Sciatic nerve (tissue), 2 donors: ENCODE measurements at regions not wholly inside any gene's neighbourhood (a gene's known extent, or its start where the extent isn't known, plus 50 kb on each side); places are given as distances from the start of the nearest gene placed in this dataset.

Source experiments
- ATAC-seq: fragments of 200-7000 bp; cut with Tn5 transposase; one replicate; pipeline ENCODE4 v1.9.1; 2020; ENCODE audit warnings: mild to moderate bottlenecking, moderate library complexity
- DNase-seq: peaks from one replicate; pipeline ENCODE4 v3.0.0-alpha.2; 2020; ENCODE audit warnings: low spot score
- intact Hi-C: fragments of 100-400 bp; cut with DNase I; formaldehyde crosslinking; loops from one replicate; pipeline ENCODE4 v1.14.2; 2022
- donor health status: DM: no; HTN: no; CAD: no.
- donor health status: DM: no; HTN: no; CAD: no.

- DNase-seq: no peak
- ATAC-seq: no peak
- intact Hi-C loops: no loop called here
Observed at GRCh38 chr13:82713687-82714405, 1168.4 kb downstream of the SLITRK1 start.

GRCh38 chr13:82702513-82702912 is 1179.8 kb downstream of the SLITRK1 start:
- DNase-seq (no peak), ATAC-seq (no peak)
- intact Hi-C loops: no loop called here

GRCh38 chr13:82701020-82701419 is 1181.3 kb downstream of the SLITRK1 start:
- ATAC-seq (no peak), DNase-seq (no peak)
- intact Hi-C loops: no loop called here

GRCh38 chr13:82698941-82699340 is 1183.3 kb downstream of the SLITRK1 start:
- DNase-seq (no peak), ATAC-seq (no peak)
- intact Hi-C loops: no loop called here

GRCh38 chr13:82698383-82698782 is 1183.9 kb downstream of the SLITRK1 start:
- ATAC-seq (no peak), DNase-seq (no peak)
- intact Hi-C loops: no loop called here

- no peak for ATAC-seq
- intact Hi-C loops: loop anchor here (5.0 kb wide), 1 partner anchor 1264 kb away; no protein-coding TSS in a partner anchor
- DNase-seq: no peak
Observed at GRCh38 chr13:82693607-82694006, 1188.7 kb downstream of the SLITRK1 start.

GRCh38 chr13:82688400-82688994 is 1193.8 kb downstream of the SLITRK1 start:
- intact Hi-C loops: no loop called here
- ATAC-seq (no peak), DNase-seq (no peak)

GRCh38 chr13:82687884-82688283 is 1194.4 kb downstream of the SLITRK1 start:
- no peak for ATAC-seq
- DNase-seq: no peak
- intact Hi-C loops: no loop called here

- intact Hi-C loops: no loop called here
- ATAC-seq (no peak), DNase-seq (no peak)
Observed at GRCh38 chr13:82681535-82681934, 1200.7 kb downstream of the SLITRK1 start.

- ATAC-seq (no peak), DNase-seq (no peak)
- intact Hi-C loops: no loop called here
Observed at GRCh38 chr13:82678052-82678451, 1204.2 kb downstream of the SLITRK1 start.

- intact Hi-C loops: no loop called here
- ATAC-seq: no peak
- DNase-seq: no peak
Observed at GRCh38 chr13:82675024-82675423, 1207.2 kb downstream of the SLITRK1 start.

GRCh38 chr13:82674546-82674945 is 1207.7 kb downstream of the SLITRK1 start:
- intact Hi-C loops: no loop called here
- ATAC-seq (no peak), DNase-seq (no peak)

- DNase-seq (no peak), ATAC-seq (no peak)
- intact Hi-C loops: no loop called here
Observed at GRCh38 chr13:82672248-82672647, 1210.0 kb downstream of the SLITRK1 start.

- no peak for DNase-seq
- no peak for ATAC-seq
- intact Hi-C loops: no loop called here
Observed at GRCh38 chr13:82664183-82664582, 1218.1 kb downstream of the SLITRK1 start.

GRCh38 chr13:82661126-82661525 is 1221.1 kb downstream of the SLITRK1 start:
- DNase-seq (no peak), ATAC-seq (no peak)
- intact Hi-C loops: no loop called here

GRCh38 chr13:82658811-82659210 is 1223.5 kb downstream of the SLITRK1 start:
- intact Hi-C loops: no loop called here
- ATAC-seq (no peak), DNase-seq (no peak)

- intact Hi-C loops: no loop called here
- DNase-seq (no peak), ATAC-seq (no peak)
Observed at GRCh38 chr13:82657471-82657870, 1224.8 kb downstream of the SLITRK1 start.

- ATAC-seq (peak; percentile 99), DNase-seq (peak; percentile 84)
Observed at GRCh38 chr13:82654861-82655855, 1227.1 kb downstream of the SLITRK1 start.

GRCh38 chr13:82654143-82654542 is 1228.1 kb downstream of the SLITRK1 start:
- DNase-seq (no peak), ATAC-seq (no peak)
- intact Hi-C loops: no loop called here

More at GRCh38 chr13:82654861-82655855, 1227.1 kb downstream of the SLITRK1 start:
- intact Hi-C loops: no loop called here

GRCh38 chr13:82647540-82647939 is 1234.7 kb downstream of the SLITRK1 start:
- ATAC-seq: no peak

More at GRCh38 chr13:82647540-82647939, 1234.7 kb downstream of the SLITRK1 start:
- intact Hi-C loops: no loop called here
- DNase-seq: no peak
